BJ (cell line): ENCODE measurements at regions not wholly inside any gene's neighbourhood (a gene's known extent, or its start where the extent isn't known, plus 50 kb on each side); places are given as distances from the start of the nearest gene placed in this dataset.

Source experiments
- CTCF ChIA-PET: fragments of 350-600 bp; formaldehyde crosslinking; extraction: SDS; loops from one replicate; lab custom pipeline; 2021; ENCODE audit warnings: antibody characterized with exemption, inconsistent platforms; lab: Yijun Ruan, JAX
- POLR2A ChIA-PET: fragments of 300-600 bp; sonication (Branson Sonifier 250); formaldehyde crosslinking; extraction: SDS; loops from one replicate; lab custom pipeline; 2021; ENCODE audit warnings: antibody characterized with exemption; lab: Charles Lee
- DNase-seq: peaks from one replicate; pipeline ENCODE4 v3.0.0-alpha.2; 2011; ENCODE audit warnings: low read depth
- H3K27me3 ChIP-seq: 2 replicates; pipeline ENCODE4 v1.6.0; 2011; ENCODE audit warnings: low read length; ENCODE audit not compliant: control insufficient read depth, insufficient read depth
- H3K36me3 ChIP-seq: 2 replicates; pipeline ENCODE4 v1.5.1; 2011; ENCODE audit warnings: low read length; ENCODE audit not compliant: control insufficient read depth, insufficient read depth
- H3K4me3 ChIP-seq: 2 replicates; pipeline ENCODE4 v1.5.1; 2011; ENCODE audit warnings: low read depth, mild to moderate bottlenecking, control low read depth, low read length
- TF ChIP-seq, protein P1 (sequence below): IDR thresholded peaks from 2 replicates; pipeline ENCODE4 v1.5.1; 2011; ENCODE audit warnings: low read depth, mild to moderate bottlenecking, control low read depth, inconsistent platforms, low read length, moderate library complexity; ENCODE audit not compliant: insufficient read depth

DNA sequence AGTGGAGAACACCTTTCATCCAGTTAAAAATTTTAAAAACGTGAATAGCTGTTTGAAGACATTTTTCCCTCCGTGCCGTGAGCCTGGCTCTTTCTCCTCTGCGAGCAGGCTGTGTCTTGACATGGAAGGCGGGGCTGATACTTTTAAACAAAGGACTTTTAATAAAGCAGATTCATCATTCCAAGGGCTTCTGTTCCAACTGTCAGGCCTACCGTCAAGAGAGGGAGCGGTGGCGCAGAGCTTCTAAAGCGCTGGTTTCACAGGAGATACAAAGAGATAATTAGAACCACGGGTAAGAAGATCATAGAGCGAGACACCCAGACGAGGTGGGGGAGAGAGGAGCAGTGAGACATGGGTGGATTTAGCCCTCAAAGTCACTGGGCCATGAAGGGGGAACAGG lies 247.4 kb upstream of the C1orf174 start:
- H3K4me3 ChIP-seq: no peak overlapping the region
- DNase-seq: no peak
- ChIA-PET POLR2A (no interaction called here), CTCF (no interaction called here)
- TF ChIP-seq, protein P1, sequence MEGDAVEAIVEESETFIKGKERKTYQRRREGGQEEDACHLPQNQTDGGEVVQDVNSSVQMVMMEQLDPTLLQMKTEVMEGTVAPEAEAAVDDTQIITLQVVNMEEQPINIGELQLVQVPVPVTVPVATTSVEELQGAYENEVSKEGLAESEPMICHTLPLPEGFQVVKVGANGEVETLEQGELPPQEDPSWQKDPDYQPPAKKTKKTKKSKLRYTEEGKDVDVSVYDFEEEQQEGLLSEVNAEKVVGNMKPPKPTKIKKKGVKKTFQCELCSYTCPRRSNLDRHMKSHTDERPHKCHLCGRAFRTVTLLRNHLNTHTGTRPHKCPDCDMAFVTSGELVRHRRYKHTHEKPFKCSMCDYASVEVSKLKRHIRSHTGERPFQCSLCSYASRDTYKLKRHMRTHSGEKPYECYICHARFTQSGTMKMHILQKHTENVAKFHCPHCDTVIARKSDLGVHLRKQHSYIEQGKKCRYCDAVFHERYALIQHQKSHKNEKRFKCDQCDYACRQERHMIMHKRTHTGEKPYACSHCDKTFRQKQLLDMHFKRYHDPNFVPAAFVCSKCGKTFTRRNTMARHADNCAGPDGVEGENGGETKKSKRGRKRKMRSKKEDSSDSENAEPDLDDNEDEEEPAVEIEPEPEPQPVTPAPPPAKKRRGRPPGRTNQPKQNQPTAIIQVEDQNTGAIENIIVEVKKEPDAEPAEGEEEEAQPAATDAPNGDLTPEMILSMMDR: no peak
- no peaks in the 10 kb centered on the region for H3K27me3 ChIP-seq
- H3K36me3 ChIP-seq: no peaks in the 10 kb centered on the region

DNA sequence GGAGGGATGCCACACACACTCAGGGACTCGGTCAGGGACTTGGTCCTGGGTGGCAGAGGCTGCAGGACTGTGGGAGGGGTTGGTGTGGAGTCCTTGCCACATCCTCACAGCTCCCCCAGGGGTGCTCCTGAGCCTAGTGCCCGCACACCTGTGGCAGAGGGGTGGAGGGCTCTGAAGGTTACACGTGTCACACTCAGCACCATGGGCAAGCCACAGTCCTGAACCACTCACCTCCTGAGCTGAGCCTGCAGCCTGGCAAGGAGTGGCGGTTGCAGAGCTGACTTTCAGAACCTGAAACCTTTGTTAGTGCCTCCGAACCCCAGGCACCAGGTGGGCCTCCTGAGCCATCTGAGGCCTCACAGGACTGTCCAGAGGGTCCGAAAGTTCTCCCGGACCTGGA lies 249.2 kb upstream of the C1orf174 start:
- TF ChIP-seq, protein P1: no peak
- no peaks in the 10 kb centered on the region for H3K36me3 ChIP-seq
- no peak for DNase-seq
- CTCF ChIA-PET: no interaction called here
- H3K4me3 ChIP-seq: no peak overlapping the region
- POLR2A ChIA-PET: no interaction called here
- H3K27me3 ChIP-seq: no peaks in the 10 kb centered on the region

GRCh38 chr1:4149831-4150230 lies 249.8 kb upstream of the C1orf174 start:
- Histone ChIP-seq H3K4me3 (no peak overlapping the region), H3K36me3 (no peaks in the 10 kb centered on the region), H3K27me3 (no peaks in the 10 kb centered on the region)
- no peak for DNase-seq
- ChIA-PET CTCF (no interaction called here), POLR2A (no interaction called here)
- TF ChIP-seq, protein P1: no peak

- ChIA-PET POLR2A (no interaction called here), CTCF (no interaction called here)
- no peak for DNase-seq
- H3K36me3 ChIP-seq: no peaks in the 10 kb centered on the region
- TF ChIP-seq, protein P1: no peak
- H3K27me3 ChIP-seq: no peaks in the 10 kb centered on the region
- no peak overlapping the region for H3K4me3 ChIP-seq
Measured at GRCh38 chr1:4150262-4150661, 250.2 kb upstream of the C1orf174 start.

DNA sequence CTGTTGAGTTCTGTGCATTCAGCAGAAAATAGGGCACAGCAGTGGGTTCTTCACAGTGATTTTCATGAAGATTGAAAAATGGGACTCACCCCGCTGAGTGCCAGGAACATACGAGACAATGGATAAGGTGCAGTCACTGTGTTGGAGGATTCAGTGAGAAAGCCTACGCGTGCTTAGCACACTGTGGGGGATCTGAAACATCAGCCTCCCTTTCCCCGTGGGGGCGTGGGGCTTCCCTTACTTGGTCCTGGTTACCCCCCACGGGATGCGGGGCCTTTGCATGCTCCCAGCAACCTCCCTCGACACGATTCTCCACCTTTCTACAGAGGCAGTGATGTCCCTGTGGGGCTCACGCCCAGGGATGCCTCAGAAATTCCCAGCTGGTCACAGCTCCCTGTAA lies 252.2 kb upstream of the C1orf174 start:
- CTCF ChIA-PET: no interaction called here
- no peak for DNase-seq
- no peak overlapping the region for H3K4me3 ChIP-seq
- TF ChIP-seq, protein P1: no peak
- H3K27me3 ChIP-seq: no peaks in the 10 kb centered on the region
- H3K36me3 ChIP-seq: no peaks in the 10 kb centered on the region
- POLR2A ChIA-PET: no interaction called here
